ENCODE measurements at regions not wholly inside any gene's neighbourhood (a gene's known extent, or its start where the extent isn't known, plus 50 kb on each side); places are given as distances from the start of the nearest gene placed in this dataset.
A peak's percentile ranks its signal among the peaks of the same experiment; 100 is the strongest.
"Not testable (repeated sequence)": the region's sequence is repeated elsewhere in the genome, so short reads cannot be mapped to it uniquely, and the experiment has no call there.

GRCh38 chr14:103279142-103280025 lies 54.7 kb upstream of the EIF5 start:
- TF ChIP-seq CTCF (conservative IDR thresholded peaks at IDR 0.05), result no peak
- H3K27ac ChIP-seq, result no peak overlapping the region

- TF ChIP-seq CTCF (conservative IDR thresholded peaks at IDR 0.05), result no peak
- H3K27ac ChIP-seq, result no peak overlapping the region
These were observed 53.6 kb upstream of the EIF5 start for GRCh38 chr14:103280278-103280928.

- peak; percentile 67 for TF ChIP-seq CTCF (conservative IDR thresholded peaks at IDR 0.05)
- H3K27ac ChIP-seq, result no peak overlapping the region
These were observed 52.4 kb upstream of the EIF5 start for GRCh38 chr14:103281496-103282231.

GRCh38 chr14:103282309-103282708 lies 51.7 kb upstream of the EIF5 start:
- H3K27ac ChIP-seq, result not testable (repeated sequence)

- TF ChIP-seq CTCF (conservative IDR thresholded peaks at IDR 0.05), result no peak
- no peak overlapping the region for H3K27ac ChIP-seq
These were observed 51.1 kb upstream of the EIF5 start for GRCh38 chr14:103282932-103283331.

GRCh38 chr14:103283916-103284315 lies 50.1 kb upstream of the EIF5 start:
- no peak for TF ChIP-seq CTCF (conservative IDR thresholded peaks at IDR 0.05)
- no peak overlapping the region for H3K27ac ChIP-seq

Data from VCaP (cell line).